ENCODE measurements at regions not wholly inside any gene's neighbourhood (a gene's known extent, or its start where the extent isn't known, plus 50 kb on each side); places are given as distances from the start of the nearest gene placed in this dataset.

GRCh38 chr7:97471491-97471890, 260.4 kb upstream of the TAC1 start:
- Histone ChIP-seq H4K5ac (ENCODE audit: insufficient read length, low read depth, low read length) (no peak overlapping the region), H2AFZ (ENCODE audit: low read length) (no peak overlapping the region), H2BK120ac (ENCODE audit: low read depth, low read length, poor library complexity, severe bottlenecking) (no peak overlapping the region), H4K8ac (replicated peaks; ENCODE audit: insufficient read length, low read depth, low read length) (no peak overlapping the region), H4K20me1 (ENCODE audit: control insufficient read depth, insufficient read depth, insufficient read length) (no peaks in the 10 kb centered on the region), H3K4ac (ENCODE audit: low read depth, low read length) (no peak overlapping the region), H3T11ph (ENCODE audit: low read length) (no peak overlapping the region), H3K9ac (ENCODE audit: extremely low read depth, insufficient read length, low read length) (no peak overlapping the region), H2BK15ac (ENCODE audit: low read depth, low read length) (no peak overlapping the region), H3K27ac (ENCODE audit: insufficient read length, low read depth, low read length) (no peak overlapping the region), H3K79me2 (ENCODE audit: insufficient read depth, low read length) (no peaks in the 10 kb centered on the region), H2BK12ac (ENCODE audit: insufficient read length, low read depth, low read length) (no peak overlapping the region), H2BK5ac (ENCODE audit: insufficient read length, low read length) (no peak overlapping the region), H3K23me2 (ENCODE audit: insufficient read length, low read depth, low read length, poor library complexity, severe bottlenecking) (no peaks in the 10 kb centered on the region), H3K56ac (ENCODE audit: insufficient read length, low read depth, low read length) (no peak overlapping the region), H3K4me2 (ENCODE audit: insufficient read depth, insufficient read length, low read length) (no peak overlapping the region), H3K9me3 (ENCODE audit: control insufficient read depth, low read depth, low read length) (no peaks in the 10 kb centered on the region), H3K79me1 (ENCODE audit: insufficient read depth, low read depth, low read length, poor library complexity, severe bottlenecking) (no peaks in the 10 kb centered on the region), H3K23ac (ENCODE audit: insufficient read length, low read depth, low read length) (no peak overlapping the region), H3K4me1 (ENCODE audit: insufficient read depth, low read length) (no peaks in the 10 kb centered on the region; the same call in 1 of the 2 replicates), H2BK20ac (ENCODE audit: low read depth, low read length, poor library complexity, severe bottlenecking) (no peak overlapping the region), H3K27me3 (ENCODE audit: insufficient read depth, low read length) (no peaks in the 10 kb centered on the region), H2AK5ac (ENCODE audit: insufficient read length, low read length) (no peak overlapping the region), H3K14ac (ENCODE audit: insufficient read depth, low read length) (no peak overlapping the region), H3K18ac (ENCODE audit: insufficient read length, low read depth, low read length) (no peak overlapping the region), H4K91ac (ENCODE audit: insufficient read length, low read depth, low read length) (no peak overlapping the region)
- H3K4me3 Mint-ChIP-seq = no peak overlapping the region
- no peaks in the 10 kb centered on the region for H3K27me3 Mint-ChIP-seq (ENCODE audit: low read depth)
- no peaks in the 10 kb centered on the region for H3K36me3 Mint-ChIP-seq (ENCODE audit: insufficient read depth in 1 of 3, low read depth in 3 of 3)
- H3K4me1 Mint-ChIP-seq = peaks cover 0 to 4% of the 10 kb centered on the region in 2 experiments; a peak in 1 of 4 replicates
- H3K9me3 Mint-ChIP-seq = no peaks in the 10 kb centered on the region
- no peak for TF ChIP-seq CTCF (conservative IDR thresholded peaks at IDR 0.05)
- WGBS (ENCODE audit: extremely low coverage, insufficient read length, low lambda C conversion rate) = no CpG with 5 or more reads among the region's 3 CpGs
- DNase-seq = no peak
- H3K27ac Mint-ChIP-seq = no peak overlapping the region
